ENCODE measurements at regions not wholly inside any gene's neighbourhood (a gene's known extent, or its start where the extent isn't known, plus 50 kb on each side); places are given as distances from the start of the nearest gene placed in this dataset.

DNA sequence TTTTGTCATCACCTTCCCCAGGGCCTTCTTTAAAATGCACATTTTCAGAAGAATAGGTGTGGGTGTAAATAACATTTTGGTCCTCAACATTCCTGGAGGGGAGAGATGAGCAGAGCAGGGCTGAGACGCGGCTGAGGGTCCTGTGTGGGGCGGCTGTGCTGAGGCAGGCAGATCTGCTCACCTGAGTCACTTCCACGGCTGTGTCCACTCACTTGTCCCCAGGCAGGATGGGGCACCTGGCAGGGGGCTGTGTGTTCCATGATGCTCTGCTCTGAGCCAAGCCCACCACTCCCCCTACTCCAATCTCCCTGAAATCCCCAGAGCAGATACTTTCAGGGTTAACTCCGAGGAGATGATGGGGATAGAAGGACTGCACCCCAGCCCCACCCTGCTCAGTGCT lies 93.8 kb downstream of the GLRX3 start:
- Histone ChIP-seq H3K4me3 (no peak overlapping the region), H3K36me3 (no peaks in the 10 kb centered on the region), H3K27ac (no peak overlapping the region), H3K9me3 (peaks cover 0 to 21% of the 10 kb centered on the region in 2 donors), H3K4me1 (no peaks in the 10 kb centered on the region), H3K27me3 (peaks cover 0 to 5% of the 10 kb centered on the region in 2 donors)
- DNase-seq (ENCODE audit: low spot score in 2 of 2), result no peak
- intact Hi-C loops (cut with DNase I; ENCODE audit: low total_unique reads), result no loop called here
- TF ChIP-seq CTCF (IDR thresholded peaks at IDR 0.05) (no peak), POLR2AphosphoS5 (IDR thresholded peaks at IDR 0.05) (no peak), POLR2A (IDR thresholded peaks at IDR 0.05) (no peak)

GRCh38 chr10:130230611-130231010 lies 94.4 kb downstream of the GLRX3 start:
- no peak for TF ChIP-seq CTCF (IDR thresholded peaks at IDR 0.05)
- no peak for TF ChIP-seq POLR2A (IDR thresholded peaks at IDR 0.05)
- TF ChIP-seq POLR2AphosphoS5 (IDR thresholded peaks at IDR 0.05), result no peak
- intact Hi-C loops (cut with DNase I; ENCODE audit: low total_unique reads), result no loop called here
- DNase-seq (ENCODE audit: low spot score in 2 of 2), result no peak
- H3K27ac ChIP-seq, result no peak overlapping the region
- H3K4me1 ChIP-seq, result no peaks in the 10 kb centered on the region
- peaks cover 0 to 21% of the 10 kb centered on the region in 2 donors for H3K9me3 ChIP-seq
- H3K36me3 ChIP-seq, result no peaks in the 10 kb centered on the region
- H3K4me3 ChIP-seq, result no peak overlapping the region
- peaks cover 0 to 5% of the 10 kb centered on the region in 2 donors for H3K27me3 ChIP-seq

- intact Hi-C loops (cut with DNase I; ENCODE audit: low total_unique reads), result no loop called here
- DNase-seq (ENCODE audit: low spot score in 2 of 2), result no peak
- Histone ChIP-seq H3K4me3 (no peak overlapping the region), H3K27me3 (peaks cover 0 to 5% of the 10 kb centered on the region in 2 donors), H3K27ac (no peak overlapping the region), H3K36me3 (no peaks in the 10 kb centered on the region), H3K9me3 (peaks cover 0 to 21% of the 10 kb centered on the region in 2 donors), H3K4me1 (no peaks in the 10 kb centered on the region)
- no peak for TF ChIP-seq CTCF (IDR thresholded peaks at IDR 0.05)
- TF ChIP-seq POLR2AphosphoS5 (IDR thresholded peaks at IDR 0.05), result no peak
- no peak for TF ChIP-seq POLR2A (IDR thresholded peaks at IDR 0.05)
Measured at GRCh38 chr10:130231251-130231741, 95.1 kb downstream of the GLRX3 start.

DNA sequence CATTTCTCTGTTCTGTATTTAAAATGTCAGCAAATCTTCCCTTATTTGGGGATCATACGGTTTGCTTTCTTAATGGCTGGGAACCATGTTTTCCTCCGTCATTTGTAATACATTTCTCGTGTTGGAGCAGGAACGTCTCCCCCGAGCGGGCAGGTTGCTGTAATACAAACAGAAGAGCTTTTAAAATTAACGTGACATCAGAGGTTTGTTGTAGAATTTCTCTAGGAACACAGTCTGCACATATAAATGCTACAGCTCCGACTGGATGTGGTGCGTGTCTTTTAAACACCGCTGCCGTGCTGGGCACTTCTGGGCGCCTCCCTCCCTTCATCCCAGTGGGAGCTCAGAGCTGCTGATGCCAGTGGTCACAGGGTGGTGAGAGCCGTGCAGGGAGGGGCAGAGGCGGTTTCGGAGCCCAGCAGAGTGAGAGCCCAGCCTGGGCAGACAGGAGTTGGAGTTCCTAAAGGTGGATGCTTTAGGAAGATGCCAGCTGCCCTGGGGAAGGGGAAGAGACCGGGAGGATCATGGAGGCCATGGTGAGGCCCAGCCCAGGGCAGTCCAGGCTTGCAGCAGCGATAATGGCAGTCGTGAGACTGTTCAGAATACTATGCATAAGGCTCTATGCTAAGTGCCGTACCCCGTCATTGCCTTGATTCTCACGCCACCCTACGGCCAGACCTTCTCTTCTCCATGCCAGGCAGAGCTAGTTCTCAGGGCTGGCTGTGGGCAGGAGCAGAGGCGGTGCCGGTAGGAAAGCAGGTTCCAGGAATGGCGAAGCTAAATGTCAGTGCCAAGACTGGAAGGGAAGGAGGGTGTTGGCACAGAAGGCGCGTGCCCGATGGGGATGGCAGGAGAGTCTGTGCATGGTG lies 96.2 kb downstream of the GLRX3 start:
- no peak for TF ChIP-seq CTCF (IDR thresholded peaks at IDR 0.05)
- TF ChIP-seq POLR2A (IDR thresholded peaks at IDR 0.05), result no peak
- no peak overlapping the region for H3K4me3 ChIP-seq
- H3K9me3 ChIP-seq, result peaks cover 0 to 18% of the 10 kb centered on the region in 2 donors
- no peak overlapping the region for H3K27ac ChIP-seq
- H3K27me3 ChIP-seq, result no peaks in the 10 kb centered on the region
- intact Hi-C loops (cut with DNase I; ENCODE audit: low total_unique reads), result no loop called here
- H3K36me3 ChIP-seq, result no peaks in the 10 kb centered on the region
- H3K4me1 ChIP-seq, result no peaks in the 10 kb centered on the region
- DNase-seq (ENCODE audit: low spot score in 2 of 2), result no peak

DNA sequence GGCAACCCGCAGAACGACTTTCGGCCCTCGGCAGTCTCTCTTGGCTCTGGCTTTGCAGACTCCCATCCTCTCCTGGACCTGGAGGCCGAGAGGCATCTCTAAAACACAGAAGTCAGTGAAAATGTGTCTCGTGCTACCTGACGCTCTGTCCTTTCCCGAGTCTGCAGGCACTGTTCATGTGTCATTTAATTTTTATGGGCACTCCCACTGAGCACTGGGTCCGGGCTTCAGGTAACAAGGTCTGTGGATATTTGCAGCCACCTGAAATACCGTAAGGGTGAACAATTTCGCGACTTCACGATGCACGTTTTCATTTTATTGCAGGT lies 96.8 kb downstream of the GLRX3 start:
- DNase-seq (ENCODE audit: low spot score in 2 of 2), result no peak
- no peak overlapping the region for H3K27ac ChIP-seq
- peaks cover 0 to 17% of the 10 kb centered on the region in 2 donors for H3K9me3 ChIP-seq
- intact Hi-C loops (cut with DNase I; ENCODE audit: low total_unique reads), result no loop called here
- no peaks in the 10 kb centered on the region for H3K36me3 ChIP-seq
- no peak overlapping the region for H3K4me3 ChIP-seq
- TF ChIP-seq POLR2AphosphoS5 (IDR thresholded peaks at IDR 0.05), result no peak
- TF ChIP-seq POLR2A (IDR thresholded peaks at IDR 0.05), result no peak
- TF ChIP-seq CTCF (IDR thresholded peaks at IDR 0.05), result no peak
- H3K4me1 ChIP-seq, result no peaks in the 10 kb centered on the region
- no peaks in the 10 kb centered on the region for H3K27me3 ChIP-seq
